ENCODE measurements at regions not wholly inside any gene's neighbourhood (a gene's known extent, or its start where the extent isn't known, plus 50 kb on each side); places are given as distances from the start of the nearest gene placed in this dataset.

GRCh38 chr16:88317613-88317965 is 65.2 kb upstream of the ZNF469 start:
- TF ChIP-seq ZC3H10 (CRISPR knock-in tag; IDR thresholded peaks at IDR 0.05) (no peak), ARNTL (CRISPR knock-in tag; IDR thresholded peaks at IDR 0.05; ENCODE audit: borderline replicate concordance, low read depth) (no peak), POU6F1 (CRISPR knock-in tag; IDR thresholded peaks at IDR 0.05; ENCODE audit: borderline replicate concordance, low read depth) (no peak), OSR1 (CRISPR knock-in tag; IDR thresholded peaks at IDR 0.05) (no peak), ZFP30 (CRISPR knock-in tag; IDR thresholded peaks at IDR 0.05) (no peak)
